BJ (cell line): ENCODE measurements at regions not wholly inside any gene's neighbourhood (a gene's known extent, or its start where the extent isn't known, plus 50 kb on each side); places are given as distances from the start of the nearest gene placed in this dataset.
"Not testable (repeated sequence)": the region's sequence is repeated elsewhere in the genome, so short reads cannot be mapped to it uniquely, and the experiment has no call there.

Experiments
- CTCF ChIA-PET: fragments of 350-600 bp; formaldehyde crosslinking; extraction: SDS; loops from one replicate; lab custom pipeline; 2021; ENCODE audit warnings: antibody characterized with exemption, inconsistent platforms; lab: Yijun Ruan, JAX
- POLR2A ChIA-PET: fragments of 300-600 bp; sonication (Branson Sonifier 250); formaldehyde crosslinking; extraction: SDS; loops from one replicate; lab custom pipeline; 2021; ENCODE audit warnings: antibody characterized with exemption; lab: Charles Lee
- DNase-seq: peaks from one replicate; pipeline ENCODE4 v3.0.0-alpha.2; 2011; ENCODE audit warnings: low read depth
- H3K27me3 ChIP-seq: 2 replicates; pipeline ENCODE4 v1.6.0; 2011; ENCODE audit warnings: low read length; ENCODE audit not compliant: control insufficient read depth, insufficient read depth
- H3K36me3 ChIP-seq: 2 replicates; pipeline ENCODE4 v1.5.1; 2011; ENCODE audit warnings: low read length; ENCODE audit not compliant: control insufficient read depth, insufficient read depth
- H3K4me3 ChIP-seq: 2 replicates; pipeline ENCODE4 v1.5.1; 2011; ENCODE audit warnings: low read depth, mild to moderate bottlenecking, control low read depth, low read length
- CTCF ChIP-seq: IDR thresholded peaks from 2 replicates; pipeline ENCODE4 v1.5.1; 2011; ENCODE audit warnings: low read depth, mild to moderate bottlenecking, control low read depth, inconsistent platforms, low read length, moderate library complexity; ENCODE audit not compliant: insufficient read depth

DNA sequence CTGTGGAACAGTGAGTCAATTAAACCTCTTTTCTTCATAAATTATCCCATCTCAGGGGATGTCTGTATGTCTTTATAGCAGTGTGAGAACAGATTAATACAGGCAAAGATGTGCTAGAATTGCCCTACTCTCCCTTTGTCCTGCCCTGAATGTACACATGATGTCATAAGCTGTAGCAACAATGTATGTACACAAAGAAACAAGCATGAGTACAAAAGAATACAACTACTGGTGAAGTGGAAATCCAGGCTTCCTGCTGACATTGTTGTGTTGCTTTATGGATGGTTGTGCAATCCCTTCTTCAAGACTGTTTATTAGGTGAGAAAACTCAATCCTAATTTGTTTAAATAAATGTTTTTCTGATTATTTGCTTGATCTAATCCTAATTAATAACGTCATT lies 446.6 kb downstream of the DSC3 start:
- no peak for TF ChIP-seq CTCF
- ChIA-PET CTCF (no interaction called here), POLR2A (no interaction called here)
- Histone ChIP-seq H3K36me3 (no peaks in the 10 kb centered on the region), H3K27me3 (no peaks in the 10 kb centered on the region), H3K4me3 (no peak overlapping the region)
- no peak for DNase-seq

DNA sequence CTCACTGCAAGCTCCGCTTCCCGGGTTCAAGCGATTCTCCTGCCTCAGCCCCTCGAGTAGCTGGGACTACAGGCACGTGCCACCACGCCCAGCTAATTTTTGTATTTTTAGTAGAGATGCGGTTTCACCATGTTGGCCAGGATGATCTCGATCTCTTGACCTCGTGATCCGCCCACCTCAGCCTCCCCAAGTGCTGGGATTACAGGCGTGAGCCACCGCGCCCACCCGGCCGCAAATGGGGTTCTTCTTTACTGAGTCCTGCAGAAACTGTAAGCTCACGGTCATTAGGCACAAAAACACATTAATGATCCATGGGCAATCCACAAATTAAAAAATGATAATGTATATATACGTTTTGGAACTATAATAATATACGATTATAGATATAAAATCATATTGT lies 447.6 kb downstream of the DSC3 start:
- CTCF ChIA-PET, H3K36me3 ChIP-seq, DNase-seq, H3K27me3 ChIP-seq, H3K4me3 ChIP-seq, POLR2A ChIA-PET: not testable (repeated sequence)

DNA sequence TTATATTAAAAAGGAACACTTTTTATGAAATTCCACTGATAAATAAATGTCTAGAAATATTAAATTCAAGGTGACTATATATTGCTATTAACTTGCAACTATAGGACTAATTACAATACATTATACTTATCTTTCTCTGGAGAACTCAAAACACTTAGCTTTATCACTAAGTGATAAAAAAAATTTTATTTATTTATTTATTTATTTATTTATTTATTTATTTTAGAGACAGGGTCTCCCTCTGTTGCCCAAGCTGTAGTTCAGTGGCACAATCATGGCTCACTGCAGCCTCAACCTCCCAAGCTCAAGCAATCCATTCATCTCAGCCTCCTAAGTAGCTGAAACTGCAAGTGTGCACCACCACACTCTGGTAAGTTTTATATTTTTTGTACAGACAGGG lies 451.1 kb downstream of the DSC3 start:
- CTCF ChIA-PET, result no interaction called here
- DNase-seq, result no peak
- no peak for TF ChIP-seq CTCF

GRCh38 chr18:30588673-30589164 lies 453.8 kb downstream of the DSC3 start:
- ChIA-PET POLR2A (no interaction called here), CTCF (no interaction called here)
- Histone ChIP-seq H3K27me3 (no peaks in the 10 kb centered on the region), H3K4me3 (no peak overlapping the region), H3K36me3 (no peaks in the 10 kb centered on the region)
- no peak for TF ChIP-seq CTCF
- DNase-seq, result no peak

More for the DNA sequence above, 451.1 kb downstream of the DSC3 start:
- H3K27me3 ChIP-seq, result no peaks in the 10 kb centered on the region
- H3K4me3 ChIP-seq, result no peak overlapping the region
- POLR2A ChIA-PET, result no interaction called here
- no peaks in the 10 kb centered on the region for H3K36me3 ChIP-seq

DNA sequence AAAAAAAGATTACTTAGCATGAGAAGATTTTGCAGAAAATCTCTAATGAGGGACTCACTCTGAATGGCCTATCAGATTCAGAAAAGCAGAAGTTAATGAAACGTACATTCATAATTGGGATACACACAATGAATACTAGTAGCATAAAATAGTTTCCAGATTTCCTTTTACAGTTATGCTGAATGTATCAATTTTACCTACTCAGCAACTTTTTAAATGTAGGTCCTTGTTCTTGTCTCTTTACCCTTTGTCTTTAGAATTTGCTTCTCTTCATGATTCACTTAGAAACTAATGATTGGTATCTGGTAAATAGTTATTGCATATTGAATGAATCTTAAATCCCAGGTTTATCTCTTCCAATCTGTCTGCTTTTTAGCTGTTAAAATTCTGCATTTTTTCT lies 458.8 kb downstream of the DSC3 start:
- TF ChIP-seq CTCF, result no peak
- ChIA-PET POLR2A (no interaction called here), CTCF (no interaction called here)
- no peaks in the 10 kb centered on the region for H3K36me3 ChIP-seq
- no peaks in the 10 kb centered on the region for H3K27me3 ChIP-seq
- DNase-seq, result no peak
- no peak overlapping the region for H3K4me3 ChIP-seq

- H3K4me3 ChIP-seq, result no peak overlapping the region
- no peak for DNase-seq
- H3K27me3 ChIP-seq, result no peaks in the 10 kb centered on the region
- ChIA-PET POLR2A (no interaction called here), CTCF (no interaction called here)
- TF ChIP-seq CTCF, result no peak
- no peaks in the 10 kb centered on the region for H3K36me3 ChIP-seq
Observed at GRCh38 chr18:30582078-30582477, 460.5 kb downstream of the DSC3 start.
